ENCODE measurements at regions not wholly inside any gene's neighbourhood (a gene's known extent, or its start where the extent isn't known, plus 50 kb on each side); places are given as distances from the start of the nearest gene placed in this dataset.

DNA sequence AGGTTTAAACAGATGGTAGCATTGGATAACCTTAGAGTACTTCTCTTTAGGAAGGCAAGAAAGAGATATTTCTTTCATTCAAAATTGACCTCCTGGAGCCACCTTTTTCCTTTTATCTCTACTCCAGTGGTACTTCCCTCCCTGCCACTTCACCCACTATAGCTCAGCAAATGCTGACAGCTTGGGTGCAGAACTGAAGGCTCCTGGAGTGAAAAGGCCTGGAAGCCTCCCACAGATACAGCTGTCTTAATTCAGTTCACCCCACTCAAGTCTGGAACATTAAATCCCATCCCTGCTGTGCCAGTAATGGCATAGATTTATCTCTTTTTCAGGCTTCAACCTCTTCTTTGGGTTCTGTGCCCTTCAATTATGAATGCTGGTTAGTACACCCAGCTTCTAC, 140.3 kb downstream of the NEDD1 start:
- no peak overlapping the region for H3K4me3 Mint-ChIP-seq
- Histone ChIP-seq H3K4me1 (ENCODE audit: control insufficient read depth, insufficient read depth, low read length) (no peaks in the 10 kb centered on the region), H3K9ac (ENCODE audit: extremely low read depth, low read length, poor library complexity, severe bottlenecking) (no peak overlapping the region), H3K27me3 (ENCODE audit: control insufficient read depth, insufficient read depth, low read length, poor library complexity, severe bottlenecking) (no peaks in the 10 kb centered on the region), H3K36me3 (ENCODE audit: control insufficient read depth, insufficient read depth, low read length) (no peaks in the 10 kb centered on the region), H3K4me3 (ENCODE audit: low read length) (no peak overlapping the region), H3K9me3 (ENCODE audit: control insufficient read depth, low read length) (no peaks in the 10 kb centered on the region), H3K27ac (ENCODE audit: low read depth, low read length) (no peak overlapping the region)
- no peak overlapping the region for H3K27ac Mint-ChIP-seq
- no peaks in the 10 kb centered on the region for H3K9me3 Mint-ChIP-seq
- TF ChIP-seq, protein P1, sequence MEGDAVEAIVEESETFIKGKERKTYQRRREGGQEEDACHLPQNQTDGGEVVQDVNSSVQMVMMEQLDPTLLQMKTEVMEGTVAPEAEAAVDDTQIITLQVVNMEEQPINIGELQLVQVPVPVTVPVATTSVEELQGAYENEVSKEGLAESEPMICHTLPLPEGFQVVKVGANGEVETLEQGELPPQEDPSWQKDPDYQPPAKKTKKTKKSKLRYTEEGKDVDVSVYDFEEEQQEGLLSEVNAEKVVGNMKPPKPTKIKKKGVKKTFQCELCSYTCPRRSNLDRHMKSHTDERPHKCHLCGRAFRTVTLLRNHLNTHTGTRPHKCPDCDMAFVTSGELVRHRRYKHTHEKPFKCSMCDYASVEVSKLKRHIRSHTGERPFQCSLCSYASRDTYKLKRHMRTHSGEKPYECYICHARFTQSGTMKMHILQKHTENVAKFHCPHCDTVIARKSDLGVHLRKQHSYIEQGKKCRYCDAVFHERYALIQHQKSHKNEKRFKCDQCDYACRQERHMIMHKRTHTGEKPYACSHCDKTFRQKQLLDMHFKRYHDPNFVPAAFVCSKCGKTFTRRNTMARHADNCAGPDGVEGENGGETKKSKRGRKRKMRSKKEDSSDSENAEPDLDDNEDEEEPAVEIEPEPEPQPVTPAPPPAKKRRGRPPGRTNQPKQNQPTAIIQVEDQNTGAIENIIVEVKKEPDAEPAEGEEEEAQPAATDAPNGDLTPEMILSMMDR (conservative IDR thresholded peaks at IDR 0.05) = no peak
- H3K4me1 Mint-ChIP-seq = peaks cover 18% of the 10 kb centered on the region
- H3K27me3 Mint-ChIP-seq (ENCODE audit: insufficient read depth) = no peaks in the 10 kb centered on the region
- no peaks in the 10 kb centered on the region for H3K36me3 Mint-ChIP-seq (ENCODE audit: low read depth)
- no peak for DNase-seq

DNA sequence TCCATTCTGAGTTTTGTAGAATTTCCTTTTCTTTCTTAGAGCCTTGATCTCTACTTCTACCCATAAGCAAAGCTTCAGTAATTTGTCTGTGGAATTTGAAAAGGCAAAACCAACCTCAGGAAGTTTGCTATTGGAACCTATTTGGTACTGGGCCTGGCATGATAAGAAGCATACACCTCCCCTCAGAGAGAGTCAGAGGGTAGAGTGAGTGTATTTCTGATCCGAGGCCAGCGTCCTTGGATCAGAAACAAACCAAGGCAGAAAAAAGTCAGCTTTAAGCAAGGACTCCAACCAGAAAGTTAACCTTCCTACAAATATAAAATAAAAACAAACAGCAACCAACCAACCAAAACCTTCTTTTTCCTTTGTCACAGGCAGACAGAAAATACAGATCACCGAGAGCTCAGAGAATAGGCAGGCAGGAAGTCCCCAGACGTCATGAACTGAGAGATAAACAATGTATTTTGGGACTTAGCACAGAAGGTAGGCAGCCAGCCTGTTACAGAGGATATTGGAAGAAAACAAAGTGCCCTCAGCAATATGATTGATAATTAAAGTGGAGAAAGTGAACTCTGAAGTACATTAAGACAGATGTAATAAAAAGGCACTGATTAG, 141.5 kb downstream of the NEDD1 start:
- H3K9me3 ChIP-seq (ENCODE audit: control insufficient read depth, low read length) = no peaks in the 10 kb centered on the region
- no peak for DNase-seq
- WGBS, 2 experiments (ENCODE audit: insufficient coverage in 1 of 2, insufficient read length in 1 of 2) = 60 to 79% methylated on average over 1 to 4 of the region's 4 CpGs
- H3K36me3 ChIP-seq (ENCODE audit: control insufficient read depth, insufficient read depth, low read length) = no peaks in the 10 kb centered on the region
- Mint-ChIP-seq H3K27me3 (ENCODE audit: insufficient read depth) (no peaks in the 10 kb centered on the region), H3K9me3 (no peaks in the 10 kb centered on the region), H3K36me3 (ENCODE audit: low read depth) (no peaks in the 10 kb centered on the region), H3K4me1 (peaks cover 14% of the 10 kb centered on the region), H3K4me3 (no peak overlapping the region), H3K27ac (no peak overlapping the region)
- H3K27ac ChIP-seq (ENCODE audit: low read depth, low read length) = no peak overlapping the region
- TF ChIP-seq, protein P1 (conservative IDR thresholded peaks at IDR 0.05) = no peak
- no peaks in the 10 kb centered on the region for H3K27me3 ChIP-seq (ENCODE audit: control insufficient read depth, insufficient read depth, low read length, poor library complexity, severe bottlenecking)
- no peak overlapping the region for H3K9ac ChIP-seq (ENCODE audit: extremely low read depth, low read length, poor library complexity, severe bottlenecking)
- no peaks in the 10 kb centered on the region for H3K4me1 ChIP-seq (ENCODE audit: control insufficient read depth, insufficient read depth, low read length)
- no peak overlapping the region for H3K4me3 ChIP-seq (ENCODE audit: low read length)

DNA sequence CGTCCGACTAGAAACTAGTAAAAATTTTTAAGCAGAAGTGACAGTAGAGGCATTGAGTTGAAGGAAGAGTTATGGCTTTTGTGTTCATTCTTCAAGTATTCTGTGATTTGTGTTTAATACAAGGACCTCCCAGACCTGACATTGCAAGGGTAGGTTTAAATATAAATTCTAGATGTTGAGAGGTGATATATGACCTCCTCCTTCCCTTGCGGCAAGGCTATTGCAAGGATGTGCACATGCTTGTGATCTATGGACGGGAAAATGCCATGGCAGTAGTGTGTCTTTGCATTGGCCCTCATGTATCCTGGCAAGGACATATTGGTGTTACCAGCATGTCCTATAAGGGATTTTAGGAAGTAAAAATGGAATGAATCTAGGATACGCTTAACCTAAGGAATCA, 143.5 kb downstream of the NEDD1 start:
- Mint-ChIP-seq H3K9me3 (no peaks in the 10 kb centered on the region), H3K4me1 (peaks cover 14% of the 10 kb centered on the region), H3K27ac (no peak overlapping the region), H3K27me3 (ENCODE audit: insufficient read depth) (no peaks in the 10 kb centered on the region), H3K4me3 (no peak overlapping the region), H3K36me3 (ENCODE audit: low read depth) (no peaks in the 10 kb centered on the region)
- H3K9me3 ChIP-seq (ENCODE audit: control insufficient read depth, low read length) = no peaks in the 10 kb centered on the region
- no peaks in the 10 kb centered on the region for H3K36me3 ChIP-seq (ENCODE audit: control insufficient read depth, insufficient read depth, low read length)
- WGBS, 2 experiments (ENCODE audit: insufficient coverage in 1 of 2, insufficient read length in 1 of 2) = 96 to 97% methylated on average over 4 to 5 of the region's 5 CpGs
- H3K27me3 ChIP-seq (ENCODE audit: control insufficient read depth, insufficient read depth, low read length, poor library complexity, severe bottlenecking) = no peaks in the 10 kb centered on the region
- H3K27ac ChIP-seq (ENCODE audit: low read depth, low read length) = no peak overlapping the region
- no peaks in the 10 kb centered on the region for H3K4me1 ChIP-seq (ENCODE audit: control insufficient read depth, insufficient read depth, low read length)
- no peak for DNase-seq
- H3K4me3 ChIP-seq (ENCODE audit: low read length) = no peak overlapping the region
- no peak overlapping the region for H3K9ac ChIP-seq (ENCODE audit: extremely low read depth, low read length, poor library complexity, severe bottlenecking)
- TF ChIP-seq, protein P1 (conservative IDR thresholded peaks at IDR 0.05) = no peak

Measured in endodermal cell (in vitro differentiated cells).